K562 (cell line): ENCODE measurements at regions not wholly inside any gene's neighbourhood (a gene's known extent, or its start where the extent isn't known, plus 50 kb on each side); places are given as distances from the start of the nearest gene placed in this dataset.

ENCODE experiments used
- AFF4 ChIP-seq: sonication (generic); formaldehyde crosslinking; IDR thresholded peaks from 2 replicates; pipeline ENCODE4 v1.8.0; 2023; ENCODE audit warnings: mild to moderate bottlenecking, missing genetic modification reagents
- BHLHE40 ChIP-seq: IDR thresholded peaks from 2 replicates; pipeline ENCODE4 v1.6.1; 2011; ENCODE audit warnings: low read length, improper control_type of control experiment
- FOXK1 ChIP-seq: sonication (generic); formaldehyde crosslinking; IDR thresholded peaks from 2 replicates; pipeline ENCODE4 v1.8.0; 2022; ENCODE audit warnings: missing genetic modification reagents, mild to moderate bottlenecking, borderline replicate concordance
- KDM5B ChIP-seq: fragments of 200-600 bp; sonication (generic); IDR thresholded peaks from 2 replicates; pipeline ENCODE4 v1.6.1; 2012; ENCODE audit warnings: low read depth, mild to moderate bottlenecking, moderate library complexity, low read length, control low read depth, inconsistent platforms; ENCODE audit not compliant: insufficient replicate concordance
- RUNX1 ChIP-seq: sonication (generic); IDR thresholded peaks from 2 replicates; pipeline ENCODE4 v1.6.1; 2016; ENCODE audit warnings: antibody characterized with exemption, low read depth
- SMARCA4 ChIP-seq: fragments of 450-650 bp; IDR thresholded peaks from 2 replicates; pipeline ENCODE4 v1.6.1; 2016
- TF ChIP-seq, protein P1 (sequence below): fragments of 200-800 bp; sonication (Bioruptor generic); IDR thresholded peaks from 2 replicates; pipeline ENCODE4 v1.6.1; 2016; ENCODE audit warnings: missing genetic modification characterization, missing compliant biosample characterization

GRCh38 chr5:99636663-99637062, 707.9 kb upstream of the CHD1 start (continued):
- TF ChIP-seq AFF4 (CRISPR knock-in tag) (no peak), BHLHE40 (no peak), SMARCA4 (no peak), RUNX1 (no peak), FOXK1 (CRISPR knock-in tag) (no peak), KDM5B (no peak)
- TF ChIP-seq, protein P1, sequence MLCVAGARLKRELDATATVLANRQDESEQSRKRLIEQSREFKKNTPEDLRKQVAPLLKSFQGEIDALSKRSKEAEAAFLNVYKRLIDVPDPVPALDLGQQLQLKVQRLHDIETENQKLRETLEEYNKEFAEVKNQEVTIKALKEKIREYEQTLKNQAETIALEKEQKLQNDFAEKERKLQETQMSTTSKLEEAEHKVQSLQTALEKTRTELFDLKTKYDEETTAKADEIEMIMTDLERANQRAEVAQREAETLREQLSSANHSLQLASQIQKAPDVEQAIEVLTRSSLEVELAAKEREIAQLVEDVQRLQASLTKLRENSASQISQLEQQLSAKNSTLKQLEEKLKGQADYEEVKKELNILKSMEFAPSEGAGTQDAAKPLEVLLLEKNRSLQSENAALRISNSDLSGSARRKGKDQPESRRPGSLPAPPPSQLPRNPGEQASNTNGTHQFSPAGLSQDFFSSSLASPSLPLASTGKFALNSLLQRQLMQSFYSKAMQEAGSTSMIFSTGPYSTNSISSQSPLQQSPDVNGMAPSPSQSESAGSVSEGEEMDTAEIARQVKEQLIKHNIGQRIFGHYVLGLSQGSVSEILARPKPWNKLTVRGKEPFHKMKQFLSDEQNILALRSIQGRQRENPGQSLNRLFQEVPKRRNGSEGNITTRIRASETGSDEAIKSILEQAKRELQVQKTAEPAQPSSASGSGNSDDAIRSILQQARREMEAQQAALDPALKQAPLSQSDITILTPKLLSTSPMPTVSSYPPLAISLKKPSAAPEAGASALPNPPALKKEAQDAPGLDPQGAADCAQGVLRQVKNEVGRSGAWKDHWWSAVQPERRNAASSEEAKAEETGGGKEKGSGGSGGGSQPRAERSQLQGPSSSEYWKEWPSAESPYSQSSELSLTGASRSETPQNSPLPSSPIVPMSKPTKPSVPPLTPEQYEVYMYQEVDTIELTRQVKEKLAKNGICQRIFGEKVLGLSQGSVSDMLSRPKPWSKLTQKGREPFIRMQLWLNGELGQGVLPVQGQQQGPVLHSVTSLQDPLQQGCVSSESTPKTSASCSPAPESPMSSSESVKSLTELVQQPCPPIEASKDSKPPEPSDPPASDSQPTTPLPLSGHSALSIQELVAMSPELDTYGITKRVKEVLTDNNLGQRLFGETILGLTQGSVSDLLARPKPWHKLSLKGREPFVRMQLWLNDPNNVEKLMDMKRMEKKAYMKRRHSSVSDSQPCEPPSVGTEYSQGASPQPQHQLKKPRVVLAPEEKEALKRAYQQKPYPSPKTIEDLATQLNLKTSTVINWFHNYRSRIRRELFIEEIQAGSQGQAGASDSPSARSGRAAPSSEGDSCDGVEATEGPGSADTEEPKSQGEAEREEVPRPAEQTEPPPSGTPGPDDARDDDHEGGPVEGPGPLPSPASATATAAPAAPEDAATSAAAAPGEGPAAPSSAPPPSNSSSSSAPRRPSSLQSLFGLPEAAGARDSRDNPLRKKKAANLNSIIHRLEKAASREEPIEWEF (CRISPR knock-in tag), result no peak
- TF ChIP-seq, all 486 proteins: peak for 0
